ENCODE measurements at regions not wholly inside any gene's neighbourhood (a gene's known extent, or its start where the extent isn't known, plus 50 kb on each side); places are given as distances from the start of the nearest gene placed in this dataset.

GRCh38 chr13:30851697-30852096 is 54.4 kb upstream of the MEDAG start:
- Histone ChIP-seq H3K4ac (ENCODE audit: low read depth, low read length) (no peak overlapping the region), H3K4me3 (ENCODE audit: low read depth, low read length) (no peak overlapping the region), H4K91ac (ENCODE audit: low read depth, low read length) (no peak overlapping the region), H3K27me3 (ENCODE audit: insufficient read depth, low read length) (no peaks in the 10 kb centered on the region), H3K9ac (ENCODE audit: low read length) (no peak overlapping the region), H2BK120ac (ENCODE audit: insufficient read depth, low read length, poor library complexity) (no peak overlapping the region), H3K23ac (ENCODE audit: low read length) (no peak overlapping the region), H4K12ac (ENCODE audit: low read depth, low read length) (no peak overlapping the region), H2BK5ac (ENCODE audit: low read depth, low read length, poor library complexity) (no peak overlapping the region), H3K4me1 (ENCODE audit: control insufficient read depth in 1 of 2, insufficient read depth in 2 of 2, low read length in 2 of 2) (peaks cover 5 to 12% of the 10 kb centered on the region in 2 experiments), H2AK5ac (ENCODE audit: low read length) (no peak overlapping the region), H3K79me1 (ENCODE audit: low read length) (peaks cover 2% of the 10 kb centered on the region), H3K9me3 (ENCODE audit: insufficient read depth, low read depth, low read length) (no peaks in the 10 kb centered on the region), H3K27ac (ENCODE audit: low read depth, low read length) (no peak overlapping the region), H3K36me3 (ENCODE audit: control insufficient read depth in 1 of 2, insufficient read depth in 2 of 2, low read length in 2 of 2) (no peaks in the 10 kb centered on the region), H2BK12ac (ENCODE audit: low read length) (no peak overlapping the region), H3K18ac (ENCODE audit: low read length) (no peak overlapping the region), H3K14ac (ENCODE audit: low read length) (no peak overlapping the region), H4K8ac (ENCODE audit: low read depth, low read length) (no peak overlapping the region), H3K79me2 (ENCODE audit: control insufficient read depth, insufficient read depth, low read length, poor library complexity) (no peaks in the 10 kb centered on the region), H3K4me2 (ENCODE audit: low read length) (no peak overlapping the region), H2AFZ (ENCODE audit: insufficient read depth, low read length, poor library complexity) (no peak overlapping the region)
- no peak for DNase-seq
- WGBS (ENCODE audit: extremely low coverage, insufficient coverage, insufficient read length): no CpG with 5 or more reads among the region's 5 CpGs

- no peak overlapping the region for H3K27ac ChIP-seq (ENCODE audit: low read depth, low read length)
- DNase-seq: no peak
- WGBS (ENCODE audit: extremely low coverage, insufficient coverage, insufficient read length): no CpG with 5 or more reads among the region's 3 CpGs
Observed at GRCh38 chr13:30855569-30855968, 50.5 kb upstream of the MEDAG start.

GRCh38 chr13:30856005-30856790 is 49.9 kb upstream of the MEDAG start:
- no peaks in the 10 kb centered on the region for H3K27me3 ChIP-seq (ENCODE audit: insufficient read depth, low read length)
- H3K4me2 ChIP-seq (ENCODE audit: low read length): no peak overlapping the region
- H3K9ac ChIP-seq (ENCODE audit: low read length): no peak overlapping the region
- H4K12ac ChIP-seq (ENCODE audit: low read depth, low read length): no peak overlapping the region
- H3K79me2 ChIP-seq (ENCODE audit: control insufficient read depth, insufficient read depth, low read length, poor library complexity): peaks cover 1% of the 10 kb centered on the region
- no peaks in the 10 kb centered on the region for H3K9me3 ChIP-seq (ENCODE audit: insufficient read depth, low read depth, low read length)
- peak overlapping the region; percentile 19 for H2AK5ac ChIP-seq (ENCODE audit: low read length)
- H4K91ac ChIP-seq (ENCODE audit: low read depth, low read length): no peak overlapping the region
- peaks cover 12 to 21% of the 10 kb centered on the region in 2 experiments for H3K4me1 ChIP-seq (ENCODE audit: control insufficient read depth in 1 of 2, insufficient read depth in 2 of 2, low read length in 2 of 2)
- no peak overlapping the region for H3K23ac ChIP-seq (ENCODE audit: low read length)
- H2BK5ac ChIP-seq (ENCODE audit: low read depth, low read length, poor library complexity): no peak overlapping the region
- H2BK12ac ChIP-seq (ENCODE audit: low read length): peak overlapping the region; percentile 44
- H2AFZ ChIP-seq (ENCODE audit: insufficient read depth, low read length, poor library complexity): no peak overlapping the region
- H3K27ac ChIP-seq (ENCODE audit: low read depth, low read length): no peak overlapping the region
- H2BK120ac ChIP-seq (ENCODE audit: insufficient read depth, low read length, poor library complexity): no peak overlapping the region
- H3K14ac ChIP-seq (ENCODE audit: low read length): peak overlapping the region; percentile 51
- H4K8ac ChIP-seq (ENCODE audit: low read depth, low read length): no peak overlapping the region
- DNase-seq: no peak
- H3K79me1 ChIP-seq (ENCODE audit: low read length): peaks cover 18% of the 10 kb centered on the region
- no peak overlapping the region for H3K18ac ChIP-seq (ENCODE audit: low read length)
- no CpG with 5 or more reads among the region's 9 CpGs for WGBS (ENCODE audit: extremely low coverage, insufficient coverage, insufficient read length)
- no peak overlapping the region for H3K4me3 ChIP-seq (ENCODE audit: low read depth, low read length)
- no peak overlapping the region for H3K4ac ChIP-seq (ENCODE audit: low read depth, low read length)
- H3K36me3 ChIP-seq (ENCODE audit: control insufficient read depth in 1 of 2, insufficient read depth in 2 of 2, low read length in 2 of 2): no peaks in the 10 kb centered on the region

More at GRCh38 chr13:30855569-30855968, 50.5 kb upstream of the MEDAG start:
- no peaks in the 10 kb centered on the region for H3K9me3 ChIP-seq (ENCODE audit: insufficient read depth, low read depth, low read length)
- H3K79me2 ChIP-seq (ENCODE audit: control insufficient read depth, insufficient read depth, low read length, poor library complexity): peaks cover 1% of the 10 kb centered on the region
- peaks cover 12 to 21% of the 10 kb centered on the region in 2 experiments for H3K4me1 ChIP-seq (ENCODE audit: control insufficient read depth in 1 of 2, insufficient read depth in 2 of 2, low read length in 2 of 2)
- no peak overlapping the region for H3K4ac ChIP-seq (ENCODE audit: low read depth, low read length)
- H3K14ac ChIP-seq (ENCODE audit: low read length): no peak overlapping the region
- H3K79me1 ChIP-seq (ENCODE audit: low read length): peaks cover 18% of the 10 kb centered on the region
- H3K4me3 ChIP-seq (ENCODE audit: low read depth, low read length): no peak overlapping the region
- no peak overlapping the region for H3K23ac ChIP-seq (ENCODE audit: low read length)
- no peaks in the 10 kb centered on the region for H3K36me3 ChIP-seq (ENCODE audit: control insufficient read depth in 1 of 2, insufficient read depth in 2 of 2, low read length in 2 of 2)
- H2BK5ac ChIP-seq (ENCODE audit: low read depth, low read length, poor library complexity): no peak overlapping the region
- H4K91ac ChIP-seq (ENCODE audit: low read depth, low read length): no peak overlapping the region
- H2AK5ac ChIP-seq (ENCODE audit: low read length): no peak overlapping the region
- H4K12ac ChIP-seq (ENCODE audit: low read depth, low read length): no peak overlapping the region
- H2BK120ac ChIP-seq (ENCODE audit: insufficient read depth, low read length, poor library complexity): no peak overlapping the region
- no peaks in the 10 kb centered on the region for H3K27me3 ChIP-seq (ENCODE audit: insufficient read depth, low read length)
- H4K8ac ChIP-seq (ENCODE audit: low read depth, low read length): no peak overlapping the region
- no peak overlapping the region for H3K4me2 ChIP-seq (ENCODE audit: low read length)
- H2AFZ ChIP-seq (ENCODE audit: insufficient read depth, low read length, poor library complexity): no peak overlapping the region
- H3K18ac ChIP-seq (ENCODE audit: low read length): no peak overlapping the region
- no peak overlapping the region for H2BK12ac ChIP-seq (ENCODE audit: low read length)
- H3K9ac ChIP-seq (ENCODE audit: low read length): no peak overlapping the region

Data from trophoblast cell (in vitro differentiated cells and primary cell).